ENCODE measurements at regions not wholly inside any gene's neighbourhood (a gene's known extent, or its start where the extent isn't known, plus 50 kb on each side); places are given as distances from the start of the nearest gene placed in this dataset.

GRCh38 chr11:86184728-86185380 lies 59.7 kb upstream of the EED start:
- no peak for TF ChIP-seq CTCF (IDR thresholded peaks at IDR 0.05; ENCODE audit: control extremely low read depth, extremely low read depth, low read depth, missing control alignments)
- no peak for DNase-seq (ENCODE audit: extremely low spot score)
- POLR2A ChIA-PET, result no interaction called here
- CTCF ChIA-PET, result interaction anchor here (1.3 to 4.3 kb wide), 4 partner anchors 9 to 33 kb away, joined by 3 to 24 read pairs (median 6); no protein-coding TSS in a partner anchor

- ChIA-PET POLR2A (no interaction called here), CTCF (interaction anchor here (1.3 to 4.3 kb wide), 4 partner anchors 10 to 34 kb away, joined by 3 to 24 read pairs (median 6); no protein-coding TSS in a partner anchor)
- DNase-seq (ENCODE audit: extremely low spot score), result no peak
- no peak for TF ChIP-seq CTCF (IDR thresholded peaks at IDR 0.05; ENCODE audit: control extremely low read depth, extremely low read depth, low read depth, missing control alignments)
Measured at GRCh38 chr11:86183694-86184093, 60.9 kb upstream of the EED start.

- DNase-seq (ENCODE audit: extremely low spot score), result no peak
- no peak for TF ChIP-seq CTCF (IDR thresholded peaks at IDR 0.05; ENCODE audit: control extremely low read depth, extremely low read depth, low read depth, missing control alignments)
- CTCF ChIA-PET, result interaction anchor here (1.6 to 4.3 kb wide), 2 partner anchors 11 to 35 kb away, joined by 6 to 24 read pairs; no protein-coding TSS in a partner anchor
- POLR2A ChIA-PET, result no interaction called here
Measured at GRCh38 chr11:86182976-86183584, 61.5 kb upstream of the EED start.

- no peak for DNase-seq (ENCODE audit: extremely low spot score)
- TF ChIP-seq CTCF (IDR thresholded peaks at IDR 0.05; ENCODE audit: control extremely low read depth, extremely low read depth, low read depth, missing control alignments), result no peak
- ChIA-PET POLR2A (no interaction called here), CTCF (interaction anchor here (0.9 to 4.3 kb wide), 3 partner anchors 13 to 39 kb away, joined by 3 to 24 read pairs (median 4); no protein-coding TSS in a partner anchor)
Measured at GRCh38 chr11:86181379-86181778, 63.2 kb upstream of the EED start.

GRCh38 chr11:86180851-86181250 lies 63.7 kb upstream of the EED start:
- CTCF ChIA-PET, result interaction anchor here (0.7 to 2.1 kb wide), 2 partner anchors 13 to 14 kb away, joined by 3 to 11 read pairs; no protein-coding TSS in a partner anchor
- no peak for DNase-seq (ENCODE audit: extremely low spot score)
- TF ChIP-seq CTCF (IDR thresholded peaks at IDR 0.05; ENCODE audit: control extremely low read depth, extremely low read depth, low read depth, missing control alignments), result no peak
- POLR2A ChIA-PET, result no interaction called here

- DNase-seq (ENCODE audit: extremely low spot score), result no peak
- TF ChIP-seq CTCF (IDR thresholded peaks at IDR 0.05; ENCODE audit: control extremely low read depth, extremely low read depth, low read depth, missing control alignments), result no peak
- CTCF ChIA-PET, result interaction anchor here (0.7 to 2.1 kb wide), 3 partner anchors 13 to 38 kb away, joined by 3 to 11 read pairs (median 4); no protein-coding TSS in a partner anchor
- POLR2A ChIA-PET, result no interaction called here
Measured at GRCh38 chr11:86180423-86180822, 64.1 kb upstream of the EED start.
